ENCODE measurements at regions not wholly inside any gene's neighbourhood (a gene's known extent, or its start where the extent isn't known, plus 50 kb on each side); places are given as distances from the start of the nearest gene placed in this dataset.

GRCh38 chr5:160903551-160903950 lies 51.5 kb upstream of the ATP10B start:
- 21 to 31% methylated on average over 1 of the region's 1 CpG for WGBS, 2 donors
- no peaks in the 10 kb centered on the region for H3K4me1 ChIP-seq
- TF ChIP-seq POLR2A (IDR thresholded peaks at IDR 0.05) (no peak), CTCF (IDR thresholded peaks at IDR 0.05) (no peak)
- no peak overlapping the region for H3K4me3 ChIP-seq (replicated peaks in 1 of 3)
- no peaks in the 10 kb centered on the region for H3K27me3 ChIP-seq
- no peaks in the 10 kb centered on the region for H3K36me3 ChIP-seq
- H3K27ac ChIP-seq = no peak overlapping the region
- H3K9me3 ChIP-seq = no peaks in the 10 kb centered on the region
- intact Hi-C loops (cut with DNase I) = no loop called here
- DNase-seq = no peak

GRCh38 chr5:160903076-160903475 lies 51.1 kb upstream of the ATP10B start:
- no peak for TF ChIP-seq CTCF (IDR thresholded peaks at IDR 0.05)
- no peak for TF ChIP-seq POLR2A (IDR thresholded peaks at IDR 0.05)
- Histone ChIP-seq H3K27me3 (no peaks in the 10 kb centered on the region), H3K36me3 (no peaks in the 10 kb centered on the region), H3K9me3 (no peaks in the 10 kb centered on the region), H3K27ac (no peak overlapping the region), H3K4me1 (no peaks in the 10 kb centered on the region), H3K4me3 (replicated peaks in 1 of 3) (no peak overlapping the region)
- WGBS, 2 donors = 64 to 80% methylated on average over 3 of the region's 3 CpGs
- no peak for DNase-seq
- intact Hi-C loops (cut with DNase I) = no loop called here
